ENCODE measurements at regions not wholly inside any gene's neighbourhood (a gene's known extent, or its start where the extent isn't known, plus 50 kb on each side); places are given as distances from the start of the nearest gene placed in this dataset.

DNA sequence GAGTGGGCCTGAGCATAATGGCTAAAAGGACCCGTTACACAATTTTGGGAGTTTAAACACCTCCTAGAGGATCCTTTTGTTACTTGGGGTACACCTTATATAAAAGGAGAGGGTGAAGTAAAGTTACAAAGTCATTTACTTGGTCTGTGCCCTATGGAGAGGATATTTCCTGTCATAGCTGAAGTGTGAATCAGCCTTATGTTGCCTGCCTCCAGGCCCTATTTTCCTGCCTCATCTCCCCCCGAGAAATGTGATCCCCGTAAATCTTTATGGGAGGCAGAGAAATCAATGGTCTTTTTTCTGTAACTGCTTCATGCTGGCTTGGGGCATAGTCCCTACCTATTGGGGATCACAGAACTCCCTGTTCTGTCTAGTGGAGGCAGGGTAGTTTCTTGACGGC, 906.6 kb downstream of the DSC3 start:
- Mint-ChIP-seq H3K36me3 (no peaks in the 10 kb centered on the region), H3K4me1 (no peaks in the 10 kb centered on the region), H3K4me3 (no peak overlapping the region), H3K27ac (no peak overlapping the region), H3K27me3 (no peaks in the 10 kb centered on the region), H3K9me3 (peaks cover 0 to 27% (median 8%) of the 10 kb centered on the region in 11 donors)
- ChIA-PET CTCF (no interaction called here), POLR2A (no interaction called here)
- DNase-seq (no peak), ATAC-seq (no peak)
- intact Hi-C loops (cut with micrococcal nuclease) = no loop called here
- no peaks in the 10 kb centered on the region for H3K27me3 ChIP-seq (ENCODE audit: control insufficient read depth in 2 of 2, insufficient read depth in 2 of 2, low read length in 2 of 2)
- H3K9me3 ChIP-seq (ENCODE audit: control insufficient read depth in 2 of 3, low read length in 3 of 3) = no peaks in the 10 kb centered on the region
- no peak overlapping the region for H3K27ac ChIP-seq (ENCODE audit: low read depth, low read length)
- no peaks in the 10 kb centered on the region for H3K36me3 ChIP-seq (ENCODE audit: control insufficient read depth in 2 of 3, insufficient read depth in 3 of 3, low read length in 3 of 3)
- no peaks in the 10 kb centered on the region for H3K4me1 ChIP-seq (ENCODE audit: control insufficient read depth in 2 of 2, insufficient read depth in 2 of 2, low read length in 2 of 2)
- H3K4me3 ChIP-seq (ENCODE audit: low read length) = no peak overlapping the region

DNA sequence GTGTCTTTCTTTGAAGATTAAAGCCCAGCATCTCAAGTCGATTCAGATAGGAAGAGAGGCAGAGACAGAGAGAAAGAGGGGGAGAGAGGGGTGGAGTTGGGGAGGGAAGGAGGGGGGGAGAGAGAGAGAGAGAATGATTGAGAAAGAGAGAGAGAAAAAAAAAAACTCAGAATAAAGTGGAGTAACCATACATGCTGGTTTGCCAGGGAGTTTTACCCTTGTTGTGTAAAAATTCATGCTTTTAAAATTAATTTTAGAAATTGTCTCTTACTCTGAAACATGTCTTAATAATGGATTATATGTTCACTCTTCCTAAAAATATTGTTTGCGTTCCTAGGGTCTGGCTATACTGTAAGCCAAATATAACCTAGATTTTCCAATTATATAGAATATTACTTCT, 908.5 kb downstream of the DSC3 start:
- Histone ChIP-seq H3K4me1 (ENCODE audit: control insufficient read depth in 2 of 2, insufficient read depth in 2 of 2, low read length in 2 of 2) (no peaks in the 10 kb centered on the region), H3K27me3 (ENCODE audit: control insufficient read depth in 2 of 2, insufficient read depth in 2 of 2, low read length in 2 of 2) (no peaks in the 10 kb centered on the region), H3K4me3 (ENCODE audit: low read length) (no peak overlapping the region), H3K27ac (ENCODE audit: low read depth, low read length) (no peak overlapping the region), H3K9me3 (ENCODE audit: control insufficient read depth in 2 of 3, low read length in 3 of 3) (no peaks in the 10 kb centered on the region), H3K36me3 (ENCODE audit: control insufficient read depth in 2 of 3, insufficient read depth in 3 of 3, low read length in 3 of 3) (no peaks in the 10 kb centered on the region)
- no peaks in the 10 kb centered on the region for H3K4me1 Mint-ChIP-seq
- no peaks in the 10 kb centered on the region for H3K27me3 Mint-ChIP-seq
- DNase-seq (no peak), ATAC-seq (no peak)
- ChIA-PET CTCF (no interaction called here), POLR2A (no interaction called here)
- H3K4me3 Mint-ChIP-seq = no peak overlapping the region
- intact Hi-C loops (cut with micrococcal nuclease) = no loop called here
- H3K36me3 Mint-ChIP-seq = no peaks in the 10 kb centered on the region
- peaks cover 0 to 17% (median 8%) of the 10 kb centered on the region in 11 donors for H3K9me3 Mint-ChIP-seq
- no peak overlapping the region for H3K27ac Mint-ChIP-seq

DNA sequence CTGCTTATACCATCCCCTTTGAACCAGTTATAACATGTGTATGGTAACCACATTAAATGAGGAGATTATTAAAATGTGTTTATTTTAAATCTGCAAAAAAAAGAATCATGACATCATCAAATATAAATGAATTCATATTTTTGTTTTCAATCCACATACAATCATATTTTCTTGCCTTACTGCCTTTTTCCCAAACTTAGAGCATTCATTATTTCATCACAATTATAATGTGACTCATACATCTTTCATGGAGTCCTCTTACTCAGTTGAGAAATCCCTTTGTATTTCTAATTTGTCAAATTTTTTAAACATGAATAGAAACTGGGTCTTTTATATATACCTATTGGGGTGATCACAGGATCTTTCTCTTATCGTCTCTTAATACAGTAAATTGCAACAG, 909.6 kb downstream of the DSC3 start:
- Mint-ChIP-seq H3K27ac (no peak overlapping the region), H3K4me1 (no peaks in the 10 kb centered on the region), H3K9me3 (peaks cover 0 to 21% (median 8%) of the 10 kb centered on the region in 11 donors), H3K4me3 (no peak overlapping the region), H3K27me3 (no peaks in the 10 kb centered on the region), H3K36me3 (no peaks in the 10 kb centered on the region)
- intact Hi-C loops (cut with micrococcal nuclease) = no loop called here
- no peaks in the 10 kb centered on the region for H3K36me3 ChIP-seq (ENCODE audit: control insufficient read depth in 2 of 3, insufficient read depth in 3 of 3, low read length in 3 of 3)
- H3K27ac ChIP-seq (ENCODE audit: low read depth, low read length) = no peak overlapping the region
- H3K9me3 ChIP-seq (ENCODE audit: control insufficient read depth in 2 of 3, low read length in 3 of 3) = no peaks in the 10 kb centered on the region
- H3K27me3 ChIP-seq (ENCODE audit: control insufficient read depth in 2 of 2, insufficient read depth in 2 of 2, low read length in 2 of 2) = no peaks in the 10 kb centered on the region
- no peak for ATAC-seq
- H3K4me3 ChIP-seq (ENCODE audit: low read length) = no peak overlapping the region
- no peaks in the 10 kb centered on the region for H3K4me1 ChIP-seq (ENCODE audit: control insufficient read depth in 2 of 2, insufficient read depth in 2 of 2, low read length in 2 of 2)
- POLR2A ChIA-PET = no interaction called here
- DNase-seq = no peak
- CTCF ChIA-PET = no interaction called here

DNA sequence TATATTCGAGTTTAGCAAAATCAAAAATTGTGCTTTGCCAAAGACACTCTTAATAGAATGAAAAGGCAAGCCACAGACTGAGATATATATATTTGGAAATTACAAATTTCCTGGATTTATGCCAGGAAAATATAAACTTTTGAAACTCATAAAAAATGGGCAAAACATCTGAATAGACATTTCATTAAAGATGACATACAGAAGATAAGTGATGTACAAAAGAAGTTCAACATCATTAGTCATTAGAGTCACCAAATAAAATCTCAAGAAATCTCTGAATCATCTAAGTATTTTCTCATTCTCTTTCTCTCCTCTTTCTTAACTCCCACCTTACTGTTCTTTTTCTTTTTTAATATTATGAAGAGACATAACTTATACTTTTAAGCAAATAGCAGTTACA, 921.1 kb downstream of the DSC3 start:
- no peak overlapping the region for H3K4me3 Mint-ChIP-seq
- CTCF ChIA-PET = no interaction called here
- H3K4me1 Mint-ChIP-seq = no peaks in the 10 kb centered on the region
- Histone ChIP-seq H3K27me3 (ENCODE audit: control insufficient read depth in 2 of 2, insufficient read depth in 2 of 2, low read length in 2 of 2) (no peaks in the 10 kb centered on the region), H3K4me3 (ENCODE audit: low read length) (no peak overlapping the region), H3K9me3 (ENCODE audit: control insufficient read depth in 2 of 3, low read length in 3 of 3) (no peaks in the 10 kb centered on the region), H3K27ac (ENCODE audit: low read depth, low read length) (no peak overlapping the region), H3K4me1 (ENCODE audit: control insufficient read depth in 2 of 2, insufficient read depth in 2 of 2, low read length in 2 of 2) (no peaks in the 10 kb centered on the region), H3K36me3 (ENCODE audit: control insufficient read depth in 2 of 3, insufficient read depth in 3 of 3, low read length in 3 of 3) (no peaks in the 10 kb centered on the region)
- H3K27me3 Mint-ChIP-seq = no peaks in the 10 kb centered on the region
- intact Hi-C loops (cut with micrococcal nuclease) = no loop called here
- peaks cover 1 to 35% (median 6%) of the 10 kb centered on the region in 11 donors for H3K9me3 Mint-ChIP-seq
- DNase-seq = no peak
- H3K36me3 Mint-ChIP-seq = no peaks in the 10 kb centered on the region
- POLR2A ChIA-PET = no interaction called here
- no peak for ATAC-seq
- H3K27ac Mint-ChIP-seq = no peak overlapping the region

DNA sequence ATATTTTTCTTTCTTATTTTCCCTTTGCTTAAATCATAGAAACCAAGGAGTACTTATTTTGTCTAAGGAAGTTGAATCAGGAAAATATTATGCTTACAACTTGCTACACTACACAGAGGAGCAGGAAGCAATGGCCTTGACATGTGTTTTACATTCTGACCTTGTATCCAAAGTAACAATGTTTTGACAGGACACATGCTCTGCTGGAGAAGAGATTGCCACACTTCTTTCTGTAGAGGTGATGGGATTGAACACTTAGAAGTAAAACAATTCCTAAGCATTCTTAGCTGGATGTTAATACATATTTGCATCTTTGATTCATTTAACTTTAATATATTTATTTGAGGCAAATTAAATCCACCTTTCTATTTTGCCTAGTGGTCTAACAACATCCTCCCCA, 929.1 kb downstream of the DSC3 start:
- H3K9me3 ChIP-seq (ENCODE audit: control insufficient read depth in 2 of 3, low read length in 3 of 3) = no peaks in the 10 kb centered on the region
- H3K27ac ChIP-seq (ENCODE audit: low read depth, low read length) = no peak overlapping the region
- intact Hi-C loops (cut with micrococcal nuclease) = loop anchor here in 1 of 2 donors (5.0 kb wide), 1 partner anchor 36 kb away; no protein-coding TSS in a partner anchor
- Mint-ChIP-seq H3K4me1 (no peaks in the 10 kb centered on the region), H3K27me3 (no peaks in the 10 kb centered on the region), H3K36me3 (no peaks in the 10 kb centered on the region), H3K4me3 (no peak overlapping the region), H3K9me3 (peaks cover 0 to 23% (median 5%) of the 10 kb centered on the region in 11 donors), H3K27ac (no peak overlapping the region)
- DNase-seq (no peak), ATAC-seq (no peak)
- no peaks in the 10 kb centered on the region for H3K36me3 ChIP-seq (ENCODE audit: control insufficient read depth in 2 of 3, insufficient read depth in 3 of 3, low read length in 3 of 3)
- no peaks in the 10 kb centered on the region for H3K4me1 ChIP-seq (ENCODE audit: control insufficient read depth in 2 of 2, insufficient read depth in 2 of 2, low read length in 2 of 2)
- no peak overlapping the region for H3K4me3 ChIP-seq (ENCODE audit: low read length)
- ChIA-PET CTCF (no interaction called here), POLR2A (no interaction called here)
- H3K27me3 ChIP-seq (ENCODE audit: control insufficient read depth in 2 of 2, insufficient read depth in 2 of 2, low read length in 2 of 2) = no peaks in the 10 kb centered on the region

DNA sequence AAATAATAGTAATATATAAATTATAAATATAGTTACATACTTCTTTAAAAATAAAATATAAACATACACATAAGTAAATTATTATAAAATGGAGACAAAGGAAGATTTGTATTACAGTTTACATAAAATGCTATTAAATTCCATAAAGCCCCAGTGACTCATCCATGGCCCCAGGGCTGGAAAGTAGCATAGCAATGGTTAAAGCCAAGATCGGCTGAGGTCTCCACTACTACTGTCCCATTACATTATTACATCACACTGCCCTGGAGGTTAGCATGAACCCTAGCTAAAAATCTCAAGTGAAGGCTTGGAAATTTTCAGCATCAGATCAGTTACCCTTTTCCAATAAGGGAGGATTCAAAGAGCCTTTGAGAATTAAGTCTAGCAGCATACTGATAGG, 936.2 kb downstream of the DSC3 start:
- no peak overlapping the region for H3K27ac Mint-ChIP-seq
- ATAC-seq (no peak), DNase-seq (no peak)
- no peaks in the 10 kb centered on the region for H3K4me1 Mint-ChIP-seq
- H3K4me3 Mint-ChIP-seq = no peak overlapping the region
- intact Hi-C loops (cut with micrococcal nuclease) = no loop called here
- no peaks in the 10 kb centered on the region for H3K27me3 Mint-ChIP-seq
- peaks cover 0 to 14% (median 4%) of the 10 kb centered on the region in 11 donors for H3K9me3 Mint-ChIP-seq
- Histone ChIP-seq H3K4me3 (ENCODE audit: low read length) (no peak overlapping the region), H3K9me3 (ENCODE audit: control insufficient read depth in 2 of 3, low read length in 3 of 3) (no peaks in the 10 kb centered on the region), H3K4me1 (ENCODE audit: control insufficient read depth in 2 of 2, insufficient read depth in 2 of 2, low read length in 2 of 2) (no peaks in the 10 kb centered on the region), H3K27me3 (ENCODE audit: control insufficient read depth in 2 of 2, insufficient read depth in 2 of 2, low read length in 2 of 2) (no peaks in the 10 kb centered on the region), H3K27ac (ENCODE audit: low read depth, low read length) (no peak overlapping the region), H3K36me3 (ENCODE audit: control insufficient read depth in 2 of 3, insufficient read depth in 3 of 3, low read length in 3 of 3) (no peaks in the 10 kb centered on the region)
- CTCF ChIA-PET = no interaction called here
- H3K36me3 Mint-ChIP-seq = no peaks in the 10 kb centered on the region
- POLR2A ChIA-PET = no interaction called here

DNA sequence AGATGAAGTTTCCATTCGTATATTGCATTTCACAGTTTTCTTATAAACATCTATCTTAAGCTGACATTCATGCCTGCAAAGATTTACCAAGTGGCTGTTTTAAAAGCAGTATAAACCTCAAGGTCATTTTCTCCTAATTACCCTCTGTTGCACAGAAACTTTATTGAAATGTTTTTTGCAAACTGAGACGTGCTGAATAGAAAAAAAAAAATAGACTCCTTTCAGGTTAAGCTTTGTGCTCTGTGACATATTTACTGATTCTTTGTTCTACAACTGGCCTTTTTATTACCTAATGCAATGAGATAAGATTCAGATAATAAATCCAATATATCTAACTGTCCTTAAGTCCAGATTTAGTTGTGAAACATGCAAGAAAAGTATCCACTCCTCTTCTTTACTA, 938.7 kb downstream of the DSC3 start:
- Histone ChIP-seq H3K9me3 (ENCODE audit: control insufficient read depth in 2 of 3, low read length in 3 of 3) (no peaks in the 10 kb centered on the region), H3K4me3 (ENCODE audit: low read length) (no peak overlapping the region), H3K4me1 (ENCODE audit: control insufficient read depth in 2 of 2, insufficient read depth in 2 of 2, low read length in 2 of 2) (no peaks in the 10 kb centered on the region), H3K27ac (ENCODE audit: low read depth, low read length) (no peak overlapping the region), H3K36me3 (ENCODE audit: control insufficient read depth in 2 of 3, insufficient read depth in 3 of 3, low read length in 3 of 3) (no peaks in the 10 kb centered on the region), H3K27me3 (ENCODE audit: control insufficient read depth in 2 of 2, insufficient read depth in 2 of 2, low read length in 2 of 2) (no peaks in the 10 kb centered on the region)
- Mint-ChIP-seq H3K9me3 (peaks cover 0 to 12% (median 5%) of the 10 kb centered on the region in 11 donors), H3K27me3 (no peaks in the 10 kb centered on the region), H3K27ac (no peak overlapping the region), H3K4me3 (no peak overlapping the region), H3K36me3 (no peaks in the 10 kb centered on the region), H3K4me1 (no peaks in the 10 kb centered on the region)
- intact Hi-C loops (cut with micrococcal nuclease) = no loop called here
- POLR2A ChIA-PET = no interaction called here
- CTCF ChIA-PET = no interaction called here
- no peak for ATAC-seq
- DNase-seq = no peak

Measured in naive thymus-derived CD4-positive, alpha-beta T cell (primary cell).